K562 (cell line): ENCODE measurements at regions not wholly inside any gene's neighbourhood (a gene's known extent, or its start where the extent isn't known, plus 50 kb on each side); places are given as distances from the start of the nearest gene placed in this dataset.

ENCODE experiments used
- ATAC-seq: fragments of 200-7000 bp; cut with Tn5 transposase; 3 replicates; pipeline ENCODE4 v1.9.1; 2020; ENCODE audit warnings: moderate library complexity
- BruUV-seq: library from RNA; stranded (reverse); fragments of 400-500 nt; replicated peaks from 2 replicates; lab custom pipeline; 2021; lab: Mats Ljungman, UMichigan
- CTCF ChIA-PET: fragments of 300-600 bp; formaldehyde crosslinking; extraction: SDS; loops from one replicate; lab custom pipeline; 2021; ENCODE audit warnings: low intra/inter-chr PET ratio; lab: Yijun Ruan, JAX
- POLR2A ChIA-PET: fragments of 300-600, 350-650 bp; sonication (Branson Sonifier 250); formaldehyde crosslinking; extraction: SDS; loops from one replicate; lab custom pipeline; 2021; ENCODE audit warnings: antibody characterized with exemption, inconsistent platforms; lab: Yijun Ruan, JAX
- DNase-seq, 4 experiments: peaks; one replicate each; pipeline versions ENCODE4 v3.0.0 to v3.0.0-alpha.2; 2011 to 2018; ENCODE audit warnings: low spot score in 3 of 4, mixed read lengths in 3 of 4; ENCODE audit errors: extremely low read depth in 1 of 4
- FAIRE-seq: peaks from 2 replicates; lab custom pipeline; 2011; peaks lifted over from hg19 to GRCh38; lab: Jason Lieb, UNC
- H2AFZ ChIP-seq: 2 replicates; pipeline ENCODE4 v1.6.0; 2011; ENCODE audit warnings: low read depth, low read length, control low read depth, inconsistent platforms
- H3K27ac ChIP-seq: fragments of 200-600 bp; 3 replicates; pipeline ENCODE4 v1.8.0; 2011; ENCODE audit warnings: low read depth, mild to moderate bottlenecking, control low read depth, inconsistent platforms, low read length, moderate library complexity, mixed read lengths; ENCODE audit errors: extremely low read depth
- H3K27me3 ChIP-seq, 2 experiments: fragments of 300-600 bp in 1 of 2; 2 replicates in 1 of 2; 3 replicates in 1 of 2; pipeline versions ENCODE4 v1.6.0 to v1.8.0; 2011; ENCODE audit warnings: inconsistent platforms in 2 of 2, low read length in 2 of 2, mild to moderate bottlenecking in 1 of 2, mixed read lengths in 1 of 2, moderate library complexity in 1 of 2; ENCODE audit not compliant: control insufficient read depth in 2 of 2, insufficient read depth in 2 of 2
- H3K36me3 ChIP-seq: fragments of 300-600 bp; 3 replicates; pipeline ENCODE4 v1.8.0; 2011; ENCODE audit warnings: mild to moderate bottlenecking, low read length, inconsistent platforms; ENCODE audit not compliant: control insufficient read depth, insufficient read depth
- H3K4me1 ChIP-seq, 2 experiments: fragments of 200-600 bp in 1 of 2; replicated peaks in 1 of 2; 2 replicates in 1 of 2; 3 replicates in 1 of 2; pipeline versions ENCODE4 v1.5.1 to v1.8.0; 2011; ENCODE audit warnings: inconsistent platforms in 2 of 2, low read length in 2 of 2, mild to moderate bottlenecking in 1 of 2, mixed read lengths in 1 of 2, moderate library complexity in 1 of 2; ENCODE audit not compliant: control insufficient read depth in 2 of 2, insufficient read depth in 2 of 2
- H3K4me2 ChIP-seq: 2 replicates; pipeline ENCODE4 v1.6.1; 2011; ENCODE audit warnings: low read length, control low read depth, inconsistent platforms, mixed read lengths; ENCODE audit not compliant: insufficient read depth
- H3K4me3 ChIP-seq: fragments of 200-600 bp; sonication (generic), shearing (Covaris generic); 2 replicates; pipeline ENCODE4 v1.5.1; 2016; ENCODE audit warnings: control low read depth, inconsistent platforms
- H3K79me2 ChIP-seq: fragments of 200-600 bp; 3 replicates; pipeline ENCODE4 v1.8.0; 2011; ENCODE audit warnings: low read length, inconsistent platforms; ENCODE audit not compliant: control insufficient read depth, insufficient read depth
- H3K9ac ChIP-seq, 2 experiments: 2 replicates each; pipeline versions ENCODE4 v1.6.0 to v1.6.1; 2011; ENCODE audit warnings: low read depth in 2 of 2, low read length in 2 of 2, control low read depth in 1 of 2, inconsistent platforms in 1 of 2, mild to moderate bottlenecking in 1 of 2, mixed read lengths in 1 of 2; ENCODE audit not compliant: insufficient read depth in 1 of 2
- H3K9me1 ChIP-seq: one replicate; pipeline ENCODE4 v1.6.0; 2011; ENCODE audit warnings: inconsistent platforms, mild to moderate bottlenecking, low read length, moderate library complexity; ENCODE audit not compliant: control insufficient read depth, insufficient read depth
- H3K9me3 ChIP-seq: replicated peaks from 2 replicates; pipeline ENCODE4 v1.5.1; 2011; ENCODE audit warnings: low read depth, low read length, inconsistent platforms; ENCODE audit not compliant: control insufficient read depth, insufficient read depth
- H4K20me1 ChIP-seq: replicated peaks from 2 replicates; pipeline ENCODE4 v1.6.1; 2011; ENCODE audit warnings: low read length, inconsistent platforms, mixed read lengths; ENCODE audit not compliant: control insufficient read depth, insufficient read depth
- CEBPB ChIP-seq: fragments of 450-650 bp; IDR thresholded peaks from 2 replicates; pipeline ENCODE4 v1.6.1; 2016; ENCODE audit warnings: missing genetic modification characterization, missing compliant biosample characterization
- COPS2 ChIP-seq: fragments of 450-650 bp; conservative IDR thresholded peaks from 2 replicates; pipeline ENCODE4 v1.6.1; 2016; ENCODE audit warnings: mild to moderate bottlenecking, moderate library complexity
- ETS1 ChIP-seq: conservative IDR thresholded peaks from 2 replicates; pipeline ENCODE4 v1.6.1; 2011; ENCODE audit warnings: low read depth, mild to moderate bottlenecking, low read length; ENCODE audit not compliant: control insufficient read depth
- FOXP1 ChIP-seq: sonication (generic); formaldehyde crosslinking; IDR thresholded peaks from 2 replicates; pipeline ENCODE4 v1.8.0; 2022; ENCODE audit warnings: mild to moderate bottlenecking, missing genetic modification reagents
- GABPB2 ChIP-seq: fragments of 250-450 bp; sonication (Bioruptor Pico); conservative IDR thresholded peaks from 2 replicates; pipeline ENCODE4 v1.5.1; 2021; ENCODE audit warnings: mild to moderate bottlenecking
- TGIF2 ChIP-seq: sonication (generic); formaldehyde crosslinking; IDR thresholded peaks from 2 replicates; pipeline ENCODE4 v1.8.1; 2022; ENCODE audit warnings: mild to moderate bottlenecking, missing genetic modification reagents, moderate library complexity
- THRA ChIP-seq: fragments of 450-650 bp; IDR thresholded peaks from 2 replicates; pipeline ENCODE4 v1.6.1; 2017; ENCODE audit warnings: mild to moderate bottlenecking, moderate library complexity
- WGBS: fragments of 100-300 bp; shearing (Covaris generic); methylation state at CpG from one replicate; pipeline ENCODE4 v1.1.6; 2016; ENCODE audit warnings: low coverage, mixed read lengths; ENCODE audit not compliant: insufficient coverage; ENCODE audit errors: missing lambda C conversion rate; 5-methylcytosine and 5-hydroxymethylcytosine counted together
- in situ Hi-C: fragments of 300-500 bp; cut with MboI; formaldehyde crosslinking; loops from 4 replicates; pipeline ENCODE4 v1.15.0; 2018; ENCODE audit warnings: inconsistent platforms, mixed read lengths
- intact Hi-C: fragments of 100-400 bp; cut with micrococcal nuclease; formaldehyde crosslinking; loops from 2 replicates; pipeline ENCODE4 v1.14.2; 2022

- ChIA-PET POLR2A (no interaction called here), CTCF (no interaction called here)
- Histone ChIP-seq H3K9me3 (no peaks in the 10 kb centered on the region), H3K27me3 (no peaks in the 10 kb centered on the region), H3K4me3 (no peak overlapping the region), H3K27ac (no peak overlapping the region), H4K20me1 (no peaks in the 10 kb centered on the region), H3K4me1 (no peaks in the 10 kb centered on the region), H3K79me2 (no peaks in the 10 kb centered on the region), H3K4me2 (no peak overlapping the region), H3K36me3 (no peaks in the 10 kb centered on the region), H3K9me1 (no peaks in the 10 kb centered on the region), H3K9ac (no peak overlapping the region), H2AFZ (no peak overlapping the region)
- no peak for TF ChIP-seq FOXP1 (CRISPR knock-in tag)
- no peak for TF ChIP-seq THRA
- TF ChIP-seq COPS2: no peak
- no peak for TF ChIP-seq ETS1
- TF ChIP-seq CEBPB (tag): no peak
- no peak for TF ChIP-seq GABPB2
- no peak for TF ChIP-seq TGIF2
- ATAC-seq: no peak
- intact Hi-C loops: no loop called here
- 0% methylated on average over 2 of the region's 2 CpGs for WGBS
- no peak for FAIRE-seq
- in situ Hi-C loops: no loop called here
- DNase-seq: no peak
- BruUV-seq: no TSS peak
Observed at GRCh38 chr7:118420888-118421287, 196.4 kb downstream of the ANKRD7 start.
